Erythroblast (primary cell): ENCODE measurements at regions not wholly inside any gene's neighbourhood (a gene's known extent, or its start where the extent isn't known, plus 50 kb on each side); places are given as distances from the start of the nearest gene placed in this dataset.

Source experiments
- GATA1 ChIP-seq: IDR thresholded peaks from 2 replicates; pipeline ENCODE4 v1.6.1; 2011; ENCODE audit warnings: low read depth, mild to moderate bottlenecking, control low read depth, low read length, moderate library complexity
- POLR2A ChIP-seq: IDR thresholded peaks from 2 replicates; pipeline ENCODE4 v1.6.1; 2011; ENCODE audit warnings: mild to moderate bottlenecking, low read length

GRCh38 chr20:61157301-61157700 is 94.8 kb upstream of the CDH4 start:
- TF ChIP-seq POLR2A, result no peak
- no peak for TF ChIP-seq GATA1
